Activated T-helper 17 cell treated with anti-CD3 and anti-CD28 coated beads, Interleukin-2, amount 50 U/mL, for 72 hours (primary cell): ENCODE measurements at regions not wholly inside any gene's neighbourhood (a gene's known extent, or its start where the extent isn't known, plus 50 kb on each side); places are given as distances from the start of the nearest gene placed in this dataset.

Source experiments
- ATAC-seq: fragments of 150-1000 bp; cut with Tn5 transposase; replicated peaks from 2 replicates; pipeline ENCODE4 v1.10.0; 2021; ENCODE audit warnings: mild to moderate bottlenecking, moderate library complexity
- H3K27ac Mint-ChIP-seq: one replicate; pipeline ENCODE4 v1.8.0; 2022; ENCODE audit warnings: mixed read lengths
- H3K27me3 Mint-ChIP-seq: one replicate; pipeline ENCODE4 v1.8.0; 2022; ENCODE audit warnings: mixed read lengths
- H3K36me3 Mint-ChIP-seq: one replicate; pipeline ENCODE4 v1.8.0; 2022; ENCODE audit warnings: low read depth, mild to moderate bottlenecking, mixed read lengths
- H3K4me1 Mint-ChIP-seq: one replicate; pipeline ENCODE4 v1.8.0; 2022; ENCODE audit warnings: mixed read lengths
- H3K4me3 Mint-ChIP-seq: one replicate; pipeline ENCODE4 v1.8.0; 2022; ENCODE audit warnings: mild to moderate bottlenecking, mixed read lengths
- H3K9me3 Mint-ChIP-seq: one replicate; pipeline ENCODE4 v1.8.0; 2022; ENCODE audit warnings: mixed read lengths

DNA sequence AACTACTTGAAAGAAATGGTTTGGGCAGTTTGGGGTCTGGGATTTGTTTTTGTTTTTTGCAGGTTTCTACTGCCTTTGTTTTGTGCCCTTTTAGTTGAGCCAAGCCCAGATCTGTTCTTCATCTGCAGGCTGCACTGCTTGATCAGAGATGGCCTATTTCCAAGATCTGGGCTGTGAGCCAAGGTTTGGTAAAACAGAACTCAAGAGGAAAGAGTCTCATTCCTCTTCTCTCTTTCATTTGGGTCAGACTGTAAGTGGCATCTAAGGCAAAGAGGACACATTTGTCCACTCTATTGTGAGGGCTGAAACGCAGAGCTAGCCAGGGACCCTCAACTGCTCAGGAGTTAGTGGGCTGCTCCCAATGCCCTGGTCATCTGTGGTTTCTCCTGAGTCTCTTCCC, 104.4 kb upstream of the UBE3A start:
- H3K27ac Mint-ChIP-seq: no peak overlapping the region
- no peak for ATAC-seq
- H3K4me1 Mint-ChIP-seq: peaks cover 4% of the 10 kb centered on the region
- H3K27me3 Mint-ChIP-seq: no peaks in the 10 kb centered on the region
- no peak overlapping the region for H3K4me3 Mint-ChIP-seq
- H3K36me3 Mint-ChIP-seq: no peaks in the 10 kb centered on the region
- no peaks in the 10 kb centered on the region for H3K9me3 Mint-ChIP-seq

DNA sequence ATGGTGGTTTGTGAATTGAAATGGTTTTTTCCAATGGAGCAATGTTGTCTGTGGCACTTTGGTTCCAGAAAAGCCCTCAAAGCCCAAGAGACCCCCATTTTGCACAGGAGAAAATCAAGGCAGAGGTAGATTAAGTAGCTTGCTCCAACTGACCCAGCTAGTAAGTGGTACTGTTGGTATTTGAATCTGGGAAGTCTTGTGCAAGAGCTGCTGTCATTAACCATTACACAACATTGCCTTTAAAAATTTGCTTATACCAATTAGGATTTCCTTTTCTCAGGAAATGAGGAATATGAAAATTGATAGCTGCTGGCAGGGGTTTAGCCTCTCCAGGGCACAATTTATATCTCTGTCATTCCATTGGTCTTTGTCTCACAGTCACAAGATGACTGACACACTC, 102.4 kb upstream of the UBE3A start:
- H3K4me1 Mint-ChIP-seq: peaks cover 4% of the 10 kb centered on the region
- H3K27ac Mint-ChIP-seq: no peak overlapping the region
- H3K36me3 Mint-ChIP-seq: no peaks in the 10 kb centered on the region
- H3K4me3 Mint-ChIP-seq: no peak overlapping the region
- no peaks in the 10 kb centered on the region for H3K9me3 Mint-ChIP-seq
- no peak for ATAC-seq
- no peaks in the 10 kb centered on the region for H3K27me3 Mint-ChIP-seq

DNA sequence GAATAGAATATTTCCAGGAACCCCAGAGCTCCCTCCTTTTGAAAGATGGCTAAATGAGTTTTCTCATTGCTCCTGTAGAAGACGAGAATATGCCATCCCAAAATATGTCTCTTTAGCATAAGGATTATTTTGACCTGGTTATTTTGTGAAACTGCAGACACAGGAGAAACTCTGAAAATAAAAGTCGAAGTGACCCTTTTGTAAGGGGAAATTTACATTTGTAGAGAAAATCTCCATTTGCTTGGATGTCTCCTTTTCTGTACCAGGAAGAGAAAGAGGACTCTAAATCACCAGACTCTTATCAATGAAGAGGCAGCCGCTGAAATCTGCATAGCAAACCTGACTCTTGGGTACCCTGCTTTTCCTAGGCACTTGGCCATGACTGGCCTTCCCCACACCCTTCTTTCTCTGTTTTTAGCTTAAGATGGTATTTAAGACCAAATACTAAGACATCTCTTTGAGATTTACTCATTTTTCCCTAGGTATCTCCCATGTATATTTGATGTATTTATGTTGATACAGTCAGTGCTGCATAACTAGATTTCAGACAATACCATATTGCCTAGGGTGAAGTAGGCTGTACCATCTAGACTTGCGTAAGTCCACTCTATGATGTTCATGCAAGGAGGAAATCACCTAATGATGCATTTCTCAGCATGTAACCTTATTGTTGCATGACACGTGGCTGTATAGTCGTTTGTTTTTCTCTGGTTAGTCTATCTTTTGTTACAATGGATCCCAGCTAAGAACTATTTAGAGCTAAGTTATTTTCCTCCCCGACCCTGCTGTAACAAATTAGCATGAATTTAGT, 98.2 kb upstream of the UBE3A start:
- no peak for ATAC-seq
- Mint-ChIP-seq H3K36me3 (no peaks in the 10 kb centered on the region), H3K27ac (no peak overlapping the region), H3K4me1 (no peaks in the 10 kb centered on the region), H3K27me3 (peaks cover 2% of the 10 kb centered on the region), H3K4me3 (no peak overlapping the region), H3K9me3 (no peaks in the 10 kb centered on the region)

DNA sequence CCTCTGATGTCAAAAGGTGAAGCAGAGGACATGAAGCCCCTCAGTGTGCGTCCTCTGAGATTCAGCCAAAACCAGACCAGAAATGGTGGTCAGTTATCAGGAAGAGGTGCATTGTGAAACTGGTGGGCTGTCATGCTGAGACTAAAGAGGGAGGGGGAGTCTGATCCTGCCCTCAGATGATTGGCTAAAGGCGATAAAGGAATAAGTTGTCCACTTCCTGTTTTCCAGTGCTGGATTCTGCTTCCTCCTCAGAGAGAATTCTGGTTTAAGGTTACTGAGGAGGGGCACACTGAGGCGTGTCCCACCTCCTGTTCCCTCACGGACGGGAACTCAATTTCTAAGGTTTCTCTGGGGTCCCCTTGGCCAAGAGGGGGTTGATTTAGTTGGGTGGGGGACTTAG, 97.0 kb upstream of the UBE3A start:
- Mint-ChIP-seq H3K27ac (no peak overlapping the region), H3K4me3 (no peak overlapping the region), H3K36me3 (no peaks in the 10 kb centered on the region), H3K9me3 (no peaks in the 10 kb centered on the region), H3K4me1 (no peaks in the 10 kb centered on the region), H3K27me3 (peaks cover 2% of the 10 kb centered on the region)
- ATAC-seq: no peak

DNA sequence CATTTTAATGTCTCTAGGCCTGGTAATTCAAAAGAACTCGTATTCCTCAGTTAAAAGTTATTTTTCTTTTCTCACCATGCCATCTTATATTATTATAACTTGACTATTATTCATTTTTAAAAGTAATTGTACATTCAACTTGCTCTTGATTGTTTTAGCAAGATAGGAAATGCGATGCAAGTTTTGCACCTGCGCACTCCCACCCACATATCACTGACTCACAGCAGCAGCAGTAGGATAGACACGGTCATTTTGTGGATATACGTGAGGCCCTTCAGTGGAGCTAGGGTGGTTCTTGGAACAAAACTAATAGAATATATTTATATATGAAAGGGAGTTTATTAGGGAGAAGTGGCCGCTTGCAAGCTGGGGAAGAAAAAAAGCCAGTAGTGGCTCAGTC, 95.5 kb upstream of the UBE3A start:
- Mint-ChIP-seq H3K4me3 (no peak overlapping the region), H3K4me1 (no peaks in the 10 kb centered on the region), H3K27me3 (peaks cover 2% of the 10 kb centered on the region), H3K36me3 (no peaks in the 10 kb centered on the region), H3K27ac (no peak overlapping the region), H3K9me3 (no peaks in the 10 kb centered on the region)
- no peak for ATAC-seq

DNA sequence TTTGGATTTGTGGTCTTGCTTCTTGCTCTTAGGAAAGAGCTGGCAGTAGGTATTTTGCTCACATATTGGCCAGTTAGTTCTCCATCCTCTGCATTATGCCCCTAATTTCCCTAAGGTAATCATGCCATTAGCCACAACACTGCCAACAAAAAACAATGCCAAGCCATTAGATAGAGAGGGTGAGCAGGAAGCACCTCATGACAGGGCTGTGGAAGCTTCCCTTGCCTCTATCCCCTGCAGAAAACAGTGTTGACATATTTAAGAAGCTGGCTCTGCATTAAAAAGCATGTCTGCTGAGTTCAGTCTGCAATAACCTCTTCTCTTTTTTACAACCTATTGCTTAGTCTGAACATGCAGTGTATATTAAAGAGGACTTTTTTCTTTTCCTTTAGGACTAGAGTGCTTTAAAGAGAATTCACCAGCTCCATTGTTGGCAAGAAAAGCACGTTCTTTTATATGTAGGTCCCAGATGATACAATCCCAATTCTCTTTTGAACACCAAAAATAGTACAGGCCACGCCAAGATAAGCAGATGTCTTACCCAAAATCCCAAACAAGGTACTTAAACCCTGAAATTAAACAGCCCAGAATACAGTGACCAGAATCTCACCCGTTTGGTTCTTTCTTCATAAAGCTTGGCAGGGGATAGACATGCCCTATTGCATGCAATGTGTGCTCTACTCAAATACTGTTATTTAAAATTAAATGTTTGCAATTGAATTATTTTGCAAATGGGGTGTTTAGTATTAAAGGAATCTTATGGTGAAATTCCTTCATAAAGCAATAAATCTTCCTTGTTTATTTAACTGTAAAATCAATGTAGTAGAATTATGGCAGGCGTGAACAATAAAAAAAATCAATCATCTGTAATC, 93.7 kb upstream of the UBE3A start:
- Mint-ChIP-seq H3K9me3 (no peaks in the 10 kb centered on the region), H3K4me3 (no peak overlapping the region), H3K4me1 (no peaks in the 10 kb centered on the region), H3K27me3 (peaks cover 2% of the 10 kb centered on the region), H3K27ac (no peak overlapping the region), H3K36me3 (no peaks in the 10 kb centered on the region)
- ATAC-seq: no peak

DNA sequence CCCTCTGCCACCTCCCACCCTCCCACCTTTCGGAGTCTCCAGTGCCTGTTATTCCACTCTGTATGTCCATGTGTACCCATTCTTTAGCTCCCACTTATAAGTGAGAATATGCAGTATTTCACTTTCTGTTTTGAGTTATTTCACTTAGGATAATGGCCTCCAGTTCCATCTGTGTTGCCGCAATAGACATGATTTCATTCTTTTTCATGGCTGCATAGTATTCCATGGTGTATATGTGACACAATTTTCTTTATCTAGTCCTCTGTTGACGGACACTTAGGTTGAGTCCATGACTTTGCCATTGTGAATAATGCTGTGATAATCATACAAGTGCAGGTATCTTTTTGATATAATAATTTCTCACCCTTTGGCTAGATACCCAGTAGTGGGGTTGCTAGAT, 91.0 kb upstream of the UBE3A start:
- Mint-ChIP-seq H3K9me3 (peaks cover 3% of the 10 kb centered on the region), H3K27ac (no peak overlapping the region), H3K36me3 (no peaks in the 10 kb centered on the region), H3K27me3 (peaks cover 2% of the 10 kb centered on the region), H3K4me3 (no peak overlapping the region), H3K4me1 (no peaks in the 10 kb centered on the region)
- no peak for ATAC-seq

DNA sequence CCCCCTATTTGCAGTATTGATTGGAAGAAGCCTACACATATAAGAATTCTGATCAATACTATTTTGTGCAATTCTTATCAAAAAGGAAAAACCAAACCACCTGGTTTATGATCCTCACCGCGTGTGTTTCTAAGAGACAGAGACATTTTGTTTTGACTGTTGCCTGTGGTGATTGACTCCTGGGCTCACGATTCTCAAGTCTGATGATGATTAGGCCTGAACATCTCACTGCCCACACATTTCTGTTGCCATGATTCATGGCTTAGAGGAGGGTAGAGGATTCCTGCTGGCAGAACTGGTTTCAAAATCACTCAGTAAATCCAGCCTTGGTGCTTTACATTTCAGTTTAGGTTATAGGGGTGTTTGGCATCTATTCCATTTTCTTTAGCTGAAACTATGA, 88.3 kb upstream of the UBE3A start:
- Mint-ChIP-seq H3K4me1 (no peaks in the 10 kb centered on the region), H3K27ac (no peak overlapping the region), H3K9me3 (peaks cover 9% of the 10 kb centered on the region), H3K4me3 (no peak overlapping the region), H3K27me3 (peaks cover 8% of the 10 kb centered on the region), H3K36me3 (no peaks in the 10 kb centered on the region)
- peak; percentile 83 for ATAC-seq

DNA sequence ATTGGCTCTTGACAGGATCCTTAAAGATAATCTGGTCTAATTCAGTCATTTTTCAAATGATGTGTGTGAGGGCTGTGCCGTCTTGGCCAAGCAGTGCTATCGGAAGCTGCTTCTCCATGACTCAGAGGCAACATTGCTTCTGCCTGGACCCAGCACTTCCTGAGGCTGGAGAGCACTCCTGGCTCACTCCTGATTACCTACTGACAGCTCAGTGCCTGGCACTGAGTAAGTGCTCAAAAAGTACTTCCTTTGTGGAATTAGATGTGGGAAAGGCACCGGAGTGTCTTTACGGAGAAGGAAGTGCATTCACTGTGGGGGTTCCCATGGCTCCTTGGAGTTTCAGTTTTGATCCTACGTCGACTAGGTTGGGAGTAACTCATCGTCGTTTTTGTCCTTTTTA, 86.9 kb upstream of the UBE3A start:
- no peak overlapping the region for H3K27ac Mint-ChIP-seq
- no peak overlapping the region for H3K4me3 Mint-ChIP-seq
- no peaks in the 10 kb centered on the region for H3K36me3 Mint-ChIP-seq
- H3K9me3 Mint-ChIP-seq: peaks cover 9% of the 10 kb centered on the region
- peaks cover 22% of the 10 kb centered on the region for H3K27me3 Mint-ChIP-seq
- H3K4me1 Mint-ChIP-seq: no peaks in the 10 kb centered on the region
- ATAC-seq: no peak

DNA sequence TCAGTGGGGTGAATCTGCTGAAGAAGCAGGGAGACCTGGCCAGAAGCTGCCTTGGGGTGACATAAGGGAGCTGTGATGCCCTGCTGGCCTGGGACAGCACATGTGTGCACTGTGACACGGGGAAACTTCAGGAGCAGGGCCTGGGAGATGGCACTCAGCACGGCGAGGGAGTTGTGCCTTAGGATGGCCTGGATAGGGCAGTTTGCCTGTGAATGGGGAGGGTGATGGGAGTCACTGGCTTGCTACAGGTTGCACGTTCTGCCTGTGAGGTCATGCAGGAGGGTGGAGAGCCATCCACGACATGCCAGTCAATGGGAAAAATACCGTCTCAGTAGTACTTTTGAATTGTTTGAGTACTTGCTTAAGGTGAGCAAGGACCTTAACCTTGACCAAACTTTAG, 76.8 kb upstream of the UBE3A start:
- Mint-ChIP-seq H3K9me3 (peaks cover 4% of the 10 kb centered on the region), H3K27ac (no peak overlapping the region), H3K4me3 (no peak overlapping the region), H3K27me3 (peaks cover 8% of the 10 kb centered on the region), H3K4me1 (no peaks in the 10 kb centered on the region), H3K36me3 (no peaks in the 10 kb centered on the region)
- no peak for ATAC-seq

DNA sequence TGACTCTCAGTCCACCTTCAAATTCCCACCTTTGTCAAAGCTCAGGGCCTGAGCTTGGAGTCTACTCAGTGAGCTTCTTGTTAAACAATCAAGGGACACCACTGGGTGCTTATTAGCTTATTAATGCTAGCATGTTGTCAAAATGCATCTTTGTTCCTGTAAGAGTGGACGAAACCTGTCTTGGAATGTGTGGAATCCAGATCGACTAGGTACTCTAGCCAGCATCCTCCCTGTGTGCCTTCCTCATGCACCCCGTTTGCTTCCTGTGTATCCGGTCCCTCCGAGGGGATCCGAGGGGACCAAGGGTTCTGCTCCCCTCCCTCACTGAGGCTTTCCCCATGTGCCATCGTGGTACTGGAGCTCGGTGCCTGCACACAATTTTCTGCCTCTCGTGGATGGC, 75.7 kb upstream of the UBE3A start:
- ATAC-seq: no peak
- Mint-ChIP-seq H3K27ac (no peak overlapping the region), H3K27me3 (peaks cover 8% of the 10 kb centered on the region), H3K4me3 (no peak overlapping the region), H3K36me3 (no peaks in the 10 kb centered on the region), H3K9me3 (peaks cover 4% of the 10 kb centered on the region), H3K4me1 (no peaks in the 10 kb centered on the region)

DNA sequence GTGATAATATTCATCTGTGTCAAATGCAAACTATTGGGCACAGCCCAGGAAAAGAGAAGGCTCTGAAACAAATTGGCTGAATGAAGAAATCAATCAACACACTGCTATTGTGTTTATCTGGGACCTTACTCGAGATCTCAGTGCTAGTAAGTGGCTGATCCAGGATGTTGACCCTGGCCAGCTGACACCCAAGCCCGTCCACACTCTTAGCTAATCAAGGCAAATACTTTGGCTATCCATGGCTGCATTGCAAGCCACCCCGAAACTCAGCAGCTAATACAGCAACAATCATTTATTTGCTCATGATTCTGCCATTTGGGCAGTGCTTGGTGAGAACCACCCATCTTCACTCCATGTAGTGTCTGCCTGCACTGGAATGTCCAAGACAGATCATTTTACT, 74.1 kb upstream of the UBE3A start:
- Mint-ChIP-seq H3K9me3 (peaks cover 4% of the 10 kb centered on the region), H3K4me3 (no peak overlapping the region), H3K27me3 (peaks cover 12% of the 10 kb centered on the region), H3K36me3 (no peaks in the 10 kb centered on the region), H3K4me1 (no peaks in the 10 kb centered on the region), H3K27ac (no peak overlapping the region)
- no peak for ATAC-seq

DNA sequence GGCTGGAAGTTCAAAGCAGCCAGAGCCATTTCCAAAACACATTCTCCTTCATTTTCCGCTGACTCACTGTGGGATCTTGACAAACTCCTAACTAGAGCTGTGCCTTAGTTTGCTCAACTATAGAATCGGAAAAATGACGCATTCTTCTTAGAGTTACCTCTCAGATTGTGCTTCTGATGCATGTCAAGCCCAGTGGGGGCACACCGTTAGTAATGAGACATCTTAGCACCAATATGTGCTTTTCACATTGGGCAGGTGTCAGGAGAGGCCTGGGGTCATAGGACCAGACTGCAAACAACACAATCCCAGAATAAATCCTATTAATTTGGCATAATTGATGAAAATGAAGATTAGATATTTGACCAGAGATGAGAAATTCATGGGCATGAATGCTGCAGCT, 71.3 kb upstream of the UBE3A start:
- Mint-ChIP-seq H3K36me3 (no peaks in the 10 kb centered on the region), H3K9me3 (peaks cover 4% of the 10 kb centered on the region), H3K4me3 (no peak overlapping the region), H3K27ac (no peak overlapping the region), H3K4me1 (no peaks in the 10 kb centered on the region), H3K27me3 (peaks cover 14% of the 10 kb centered on the region)
- no peak for ATAC-seq

DNA sequence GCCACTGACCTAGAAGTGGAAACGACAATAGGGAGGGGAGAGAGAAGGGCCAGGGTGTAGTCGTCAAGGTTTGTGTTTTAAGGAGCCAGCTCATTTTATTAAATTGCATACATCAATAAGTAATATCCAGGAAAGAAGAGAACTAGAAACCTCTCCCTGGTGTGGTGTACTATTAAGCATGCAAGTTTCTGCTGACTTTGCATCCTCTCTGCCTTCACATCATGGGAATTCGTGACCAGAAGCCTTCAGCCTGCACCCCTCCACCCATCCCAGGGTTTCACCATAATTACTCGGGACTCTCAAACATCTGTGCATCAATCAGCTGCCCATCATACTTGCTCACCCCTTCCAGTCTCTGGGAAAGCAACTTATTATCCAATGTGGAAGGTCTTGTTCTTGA, 70.9 kb upstream of the UBE3A start:
- no peaks in the 10 kb centered on the region for H3K36me3 Mint-ChIP-seq

DNA sequence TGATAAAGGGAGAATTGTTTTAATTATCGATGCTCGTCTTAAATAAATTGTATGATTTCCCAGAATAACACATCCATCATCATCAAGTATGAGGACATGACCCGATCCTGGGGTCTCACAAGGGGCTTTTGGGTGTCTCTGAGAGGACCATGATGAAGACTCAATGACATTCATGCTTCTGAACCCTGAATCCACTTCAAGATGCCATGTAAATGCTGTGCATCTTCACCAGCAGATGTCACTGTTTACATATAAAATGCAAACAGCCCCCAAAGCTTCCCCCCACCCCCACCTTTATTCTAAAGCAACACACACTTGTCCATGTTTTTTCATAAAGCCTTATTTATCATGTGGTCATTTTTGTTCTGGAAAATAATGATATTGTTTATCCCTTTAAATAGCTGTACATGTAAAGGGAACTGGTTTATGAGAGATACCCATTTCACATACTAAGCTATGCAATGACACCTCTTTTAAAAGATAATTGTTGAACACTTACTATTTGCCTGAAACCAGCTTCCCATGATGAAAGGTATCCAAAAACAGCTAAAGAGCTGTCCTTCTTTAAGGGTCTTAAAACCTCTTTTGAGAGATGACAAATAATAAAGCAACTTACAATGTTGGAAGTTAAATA, 69.7 kb upstream of the UBE3A start:
- Mint-ChIP-seq H3K9me3 (no peaks in the 10 kb centered on the region), H3K36me3 (no peaks in the 10 kb centered on the region), H3K4me3 (no peak overlapping the region), H3K27me3 (peaks cover 8% of the 10 kb centered on the region), H3K4me1 (no peaks in the 10 kb centered on the region), H3K27ac (no peak overlapping the region)
- no peak for ATAC-seq

More for the DNA sequence above, 70.9 kb upstream of the UBE3A start:
- H3K27ac Mint-ChIP-seq: no peak overlapping the region
- peaks cover 14% of the 10 kb centered on the region for H3K27me3 Mint-ChIP-seq
- H3K9me3 Mint-ChIP-seq: peaks cover 4% of the 10 kb centered on the region
- H3K4me3 Mint-ChIP-seq: no peak overlapping the region
- no peak for ATAC-seq
- H3K4me1 Mint-ChIP-seq: no peaks in the 10 kb centered on the region
